Hepatocyte (in vitro differentiated cells): ENCODE measurements at regions not wholly inside any gene's neighbourhood (a gene's known extent, or its start where the extent isn't known, plus 50 kb on each side); places are given as distances from the start of the nearest gene placed in this dataset.

Experiments used
- CTCF ChIP-seq: fragments of 200-600 bp; sonication (generic); IDR thresholded peaks from 2 replicates; pipeline ENCODE4 v1.5.1; 2016; ENCODE audit warnings: antibody characterized with exemption, mild to moderate bottlenecking; ENCODE audit not compliant: poor library complexity
- EZH2 ChIP-seq: fragments of 200-600 bp; sonication (generic); IDR thresholded peaks from 2 replicates; pipeline ENCODE4 v1.6.1; 2016; ENCODE audit warnings: antibody characterized with exemption, mild to moderate bottlenecking, borderline replicate concordance
- EZH2phosphoT487 ChIP-seq: fragments of 200-600 bp; sonication (generic); IDR thresholded peaks from one replicate; pipeline ENCODE4 v1.6.1; 2018; ENCODE audit warnings: antibody characterized with exemption, mild to moderate bottlenecking, low read depth, moderate library complexity; ENCODE audit not compliant: unreplicated experiment, severe bottlenecking

- no peak for TF ChIP-seq CTCF
- TF ChIP-seq EZH2phosphoT487, result no peak
- no peak for TF ChIP-seq EZH2
These were observed 126.0 kb upstream of the ACVR2A start for GRCh38 chr2:147718831-147719230.
